ENCODE measurements at regions not wholly inside any gene's neighbourhood (a gene's known extent, or its start where the extent isn't known, plus 50 kb on each side); places are given as distances from the start of the nearest gene placed in this dataset.

- Histone ChIP-seq H3K27ac (ENCODE audit: low read length) (no peak overlapping the region), H3K27me3 (ENCODE audit: control insufficient read depth, insufficient read depth, low read length) (no peaks in the 10 kb centered on the region), H3K4me3 (ENCODE audit: low read length) (no peak overlapping the region), H3K4me1 (ENCODE audit: control insufficient read depth, insufficient read depth, low read length) (no peaks in the 10 kb centered on the region), H3K9me3 (ENCODE audit: control insufficient read depth, insufficient read depth, low read length) (no peaks in the 10 kb centered on the region), H3K36me3 (ENCODE audit: control insufficient read depth, insufficient read depth, low read length) (no peaks in the 10 kb centered on the region)
- Mint-ChIP-seq H3K27me3 (ENCODE audit: low read depth in 2 of 2) (peaks cover 0 to 27% of the 10 kb centered on the region in 2 donors), H3K27ac (no peak overlapping the region), H3K9me3 (no peaks in the 10 kb centered on the region), H3K4me1 (no peaks in the 10 kb centered on the region), H3K36me3 (no peaks in the 10 kb centered on the region), H3K4me3 (no peak overlapping the region)
- DNase-seq, result no peak
- WGBS (ENCODE audit: insufficient coverage), result 91% methylated on average over 6 of the region's 6 CpGs
- intact Hi-C loops (cut with micrococcal nuclease), result no loop called here
- no peak for ATAC-seq
- TF ChIP-seq CTCF (IDR thresholded peaks at IDR 0.05), result no peak
These were observed 374.3 kb upstream of the CCDC196 start for GRCh38 chr14:66111891-66112290.

GRCh38 chr14:66114071-66114470 is 372.1 kb upstream of the CCDC196 start:
- no peak overlapping the region for H3K27ac Mint-ChIP-seq
- intact Hi-C loops (cut with micrococcal nuclease), result no loop called here
- H3K9me3 Mint-ChIP-seq, result no peaks in the 10 kb centered on the region
- Histone ChIP-seq H3K9me3 (ENCODE audit: control insufficient read depth, insufficient read depth, low read length) (no peaks in the 10 kb centered on the region), H3K36me3 (ENCODE audit: control insufficient read depth, insufficient read depth, low read length) (no peaks in the 10 kb centered on the region), H3K4me3 (ENCODE audit: low read length) (no peak overlapping the region), H3K27ac (ENCODE audit: low read length) (no peak overlapping the region), H3K4me1 (ENCODE audit: control insufficient read depth, insufficient read depth, low read length) (no peaks in the 10 kb centered on the region), H3K27me3 (ENCODE audit: control insufficient read depth, insufficient read depth, low read length) (no peaks in the 10 kb centered on the region)
- TF ChIP-seq CTCF (IDR thresholded peaks at IDR 0.05), result no peak
- peaks cover 9 to 25% of the 10 kb centered on the region in 2 donors for H3K27me3 Mint-ChIP-seq (ENCODE audit: low read depth in 2 of 2)
- 81% methylated on average over 3 of the region's 3 CpGs for WGBS (ENCODE audit: insufficient coverage)
- no peaks in the 10 kb centered on the region for H3K36me3 Mint-ChIP-seq
- no peaks in the 10 kb centered on the region for H3K4me1 Mint-ChIP-seq
- no peak for DNase-seq
- no peak overlapping the region for H3K4me3 Mint-ChIP-seq
- ATAC-seq, result no peak

- Histone ChIP-seq H3K27ac (ENCODE audit: low read length) (no peak overlapping the region), H3K36me3 (ENCODE audit: control insufficient read depth, insufficient read depth, low read length) (no peaks in the 10 kb centered on the region), H3K4me3 (ENCODE audit: low read length) (no peak overlapping the region), H3K4me1 (ENCODE audit: control insufficient read depth, insufficient read depth, low read length) (no peaks in the 10 kb centered on the region), H3K9me3 (ENCODE audit: control insufficient read depth, insufficient read depth, low read length) (no peaks in the 10 kb centered on the region), H3K27me3 (ENCODE audit: control insufficient read depth, insufficient read depth, low read length) (no peaks in the 10 kb centered on the region)
- intact Hi-C loops (cut with micrococcal nuclease), result no loop called here
- no peaks in the 10 kb centered on the region for H3K36me3 Mint-ChIP-seq
- H3K9me3 Mint-ChIP-seq, result no peaks in the 10 kb centered on the region
- no peak for TF ChIP-seq CTCF (IDR thresholded peaks at IDR 0.05)
- no peak overlapping the region for H3K27ac Mint-ChIP-seq
- H3K4me1 Mint-ChIP-seq, result no peaks in the 10 kb centered on the region
- no peak overlapping the region for H3K4me3 Mint-ChIP-seq
- no peak for DNase-seq
- H3K27me3 Mint-ChIP-seq (ENCODE audit: low read depth in 2 of 2), result peaks cover 9 to 23% of the 10 kb centered on the region in 2 donors
- WGBS (ENCODE audit: insufficient coverage), result 91% methylated on average over 7 of the region's 8 CpGs
- ATAC-seq, result no peak
These were observed 370.2 kb upstream of the CCDC196 start for GRCh38 chr14:66115740-66116502.

GRCh38 chr14:66116732-66117131 is 369.4 kb upstream of the CCDC196 start:
- intact Hi-C loops (cut with micrococcal nuclease), result no loop called here
- Histone ChIP-seq H3K27ac (ENCODE audit: low read length) (no peak overlapping the region), H3K27me3 (ENCODE audit: control insufficient read depth, insufficient read depth, low read length) (no peaks in the 10 kb centered on the region), H3K9me3 (ENCODE audit: control insufficient read depth, insufficient read depth, low read length) (no peaks in the 10 kb centered on the region), H3K36me3 (ENCODE audit: control insufficient read depth, insufficient read depth, low read length) (no peaks in the 10 kb centered on the region), H3K4me1 (ENCODE audit: control insufficient read depth, insufficient read depth, low read length) (no peaks in the 10 kb centered on the region), H3K4me3 (ENCODE audit: low read length) (no peak overlapping the region)
- Mint-ChIP-seq H3K4me1 (no peaks in the 10 kb centered on the region), H3K27ac (no peak overlapping the region), H3K9me3 (no peaks in the 10 kb centered on the region), H3K4me3 (no peak overlapping the region), H3K36me3 (no peaks in the 10 kb centered on the region), H3K27me3 (ENCODE audit: low read depth in 2 of 2) (peaks cover 9 to 15% of the 10 kb centered on the region in 2 donors)
- ATAC-seq (no peak), DNase-seq (no peak)
- TF ChIP-seq CTCF (IDR thresholded peaks at IDR 0.05), result no peak
- WGBS (ENCODE audit: insufficient coverage), result 77% methylated on average over 3 of the region's 4 CpGs

Measured in natural killer cell (primary cell).